Fibroblast of villous mesenchyme (primary cell): ENCODE measurements at regions not wholly inside any gene's neighbourhood (a gene's known extent, or its start where the extent isn't known, plus 50 kb on each side); places are given as distances from the start of the nearest gene placed in this dataset.

ENCODE experiments used
- DNase-seq: peaks from one replicate; pipeline ENCODE4 v3.0.0-alpha.2; 2010; ENCODE audit warnings: low read depth
- H3K4me3 ChIP-seq: 2 replicates; pipeline ENCODE4 v1.5.1; 2011; ENCODE audit warnings: low read depth, mild to moderate bottlenecking, low read length
- TF ChIP-seq, protein P1 (sequence below): IDR thresholded peaks from 2 replicates; pipeline ENCODE4 v1.5.1; 2012; ENCODE audit warnings: low read depth, mild to moderate bottlenecking, low read length; ENCODE audit not compliant: insufficient read depth

DNA sequence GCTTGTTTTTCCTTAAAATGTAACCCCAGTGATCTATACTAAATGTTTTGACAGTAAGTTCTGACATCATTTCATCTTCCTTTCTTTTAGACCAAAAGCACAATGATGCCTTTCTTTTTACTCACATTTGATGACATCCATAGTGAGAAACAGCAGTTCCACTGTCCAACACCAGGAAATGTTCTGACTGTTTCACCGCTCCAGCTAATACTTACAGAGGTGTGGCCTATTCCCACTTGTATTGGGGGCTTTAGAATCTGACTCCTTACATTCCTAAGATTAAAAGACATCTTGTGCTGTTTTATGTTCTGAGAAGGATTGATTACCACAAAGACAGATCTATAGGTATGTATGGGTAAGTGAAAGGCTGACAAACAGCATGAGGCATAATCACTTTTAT lies 1018.2 kb upstream of the PRMT6 start:
- DNase-seq, result no peak
- no peak overlapping the region for H3K4me3 ChIP-seq
- TF ChIP-seq, protein P1, sequence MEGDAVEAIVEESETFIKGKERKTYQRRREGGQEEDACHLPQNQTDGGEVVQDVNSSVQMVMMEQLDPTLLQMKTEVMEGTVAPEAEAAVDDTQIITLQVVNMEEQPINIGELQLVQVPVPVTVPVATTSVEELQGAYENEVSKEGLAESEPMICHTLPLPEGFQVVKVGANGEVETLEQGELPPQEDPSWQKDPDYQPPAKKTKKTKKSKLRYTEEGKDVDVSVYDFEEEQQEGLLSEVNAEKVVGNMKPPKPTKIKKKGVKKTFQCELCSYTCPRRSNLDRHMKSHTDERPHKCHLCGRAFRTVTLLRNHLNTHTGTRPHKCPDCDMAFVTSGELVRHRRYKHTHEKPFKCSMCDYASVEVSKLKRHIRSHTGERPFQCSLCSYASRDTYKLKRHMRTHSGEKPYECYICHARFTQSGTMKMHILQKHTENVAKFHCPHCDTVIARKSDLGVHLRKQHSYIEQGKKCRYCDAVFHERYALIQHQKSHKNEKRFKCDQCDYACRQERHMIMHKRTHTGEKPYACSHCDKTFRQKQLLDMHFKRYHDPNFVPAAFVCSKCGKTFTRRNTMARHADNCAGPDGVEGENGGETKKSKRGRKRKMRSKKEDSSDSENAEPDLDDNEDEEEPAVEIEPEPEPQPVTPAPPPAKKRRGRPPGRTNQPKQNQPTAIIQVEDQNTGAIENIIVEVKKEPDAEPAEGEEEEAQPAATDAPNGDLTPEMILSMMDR, result no peak

DNA sequence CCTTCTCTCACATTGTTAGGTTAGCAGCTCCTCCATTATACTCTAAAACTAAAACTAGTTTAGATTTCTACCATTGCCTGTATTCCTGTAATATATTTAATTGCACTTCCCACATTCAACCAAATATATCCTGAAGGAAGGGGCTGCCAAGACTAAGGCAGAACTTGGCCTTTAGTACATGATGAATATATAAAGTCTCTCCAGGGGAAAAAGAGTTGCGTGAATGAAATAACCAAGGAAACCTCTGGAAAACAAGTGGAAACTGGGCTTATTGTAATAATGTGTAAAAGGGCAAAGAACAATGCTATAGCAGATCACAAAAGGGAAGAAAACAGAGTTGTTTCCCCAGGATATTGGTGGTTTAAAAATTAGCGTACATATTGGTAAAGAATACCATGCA lies 1012.5 kb upstream of the PRMT6 start:
- TF ChIP-seq, protein P1, result no peak
- DNase-seq, result no peak
- H3K4me3 ChIP-seq, result no peak overlapping the region

DNA sequence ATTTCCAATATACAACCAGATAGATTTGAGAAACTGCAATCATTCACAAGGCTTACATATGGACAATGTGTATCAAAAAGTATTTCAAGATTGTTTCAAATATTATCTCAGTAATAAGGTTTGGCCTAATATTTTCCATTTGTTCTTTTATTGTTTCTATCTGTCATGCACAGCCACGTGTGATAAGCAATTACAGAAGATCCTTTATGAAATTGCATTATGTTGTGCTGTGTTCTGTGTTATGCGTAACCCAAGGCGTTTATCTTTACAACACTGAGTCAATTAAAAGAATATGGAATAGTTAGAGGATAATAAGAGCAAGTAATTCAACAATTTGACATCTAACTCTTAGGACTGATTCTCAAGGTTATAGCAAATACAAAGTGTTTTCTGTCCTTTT lies 1009.3 kb upstream of the PRMT6 start:
- DNase-seq, result no peak
- no peak overlapping the region for H3K4me3 ChIP-seq
- TF ChIP-seq, protein P1, result no peak

DNA sequence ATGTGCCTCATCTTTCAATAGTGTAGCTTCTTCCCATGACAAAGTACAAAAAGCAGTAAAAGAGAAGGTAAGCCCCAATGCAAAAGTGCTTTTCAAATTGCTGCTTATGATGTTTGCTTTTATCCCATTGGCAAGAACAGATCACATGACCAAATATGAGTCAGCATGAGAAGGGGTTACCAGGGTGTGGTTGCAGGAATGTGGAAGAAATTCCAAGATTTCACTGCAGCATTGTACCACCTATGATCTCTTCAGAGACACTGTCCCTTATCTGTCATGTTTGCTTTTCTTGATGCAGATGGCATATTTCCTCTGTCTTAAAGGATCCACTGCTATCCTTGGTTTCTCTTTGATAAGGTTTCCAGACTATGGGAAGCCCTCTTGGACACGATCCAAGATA lies 1006.9 kb upstream of the PRMT6 start:
- TF ChIP-seq, protein P1, result no peak
- no peak overlapping the region for H3K4me3 ChIP-seq
- no peak for DNase-seq

DNA sequence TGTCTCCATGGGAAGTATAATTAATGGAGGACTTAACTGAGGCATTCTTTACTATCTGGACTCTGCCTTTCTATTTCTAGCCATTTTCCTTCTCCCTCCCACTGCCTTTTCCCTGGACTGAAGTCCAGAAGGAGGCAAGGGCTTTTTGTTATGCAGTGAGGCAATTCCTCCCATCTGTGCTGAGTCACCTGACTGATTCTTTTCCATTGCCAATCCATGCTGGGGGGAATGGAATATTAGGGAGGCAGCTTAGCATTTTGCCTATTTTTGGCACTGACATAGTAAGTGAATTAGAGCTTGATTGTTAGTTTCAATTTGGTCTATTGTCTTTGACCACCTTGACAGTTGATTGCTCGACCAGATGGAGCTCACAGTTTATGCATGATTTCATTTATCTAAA lies 1000.6 kb upstream of the PRMT6 start:
- no peak overlapping the region for H3K4me3 ChIP-seq
- TF ChIP-seq, protein P1, result no peak
- no peak for DNase-seq

- DNase-seq, result no peak
- no peak overlapping the region for H3K4me3 ChIP-seq
- TF ChIP-seq, protein P1, result no peak
Observed at GRCh38 chr1:106061586-106062495, 994.6 kb upstream of the PRMT6 start.

DNA sequence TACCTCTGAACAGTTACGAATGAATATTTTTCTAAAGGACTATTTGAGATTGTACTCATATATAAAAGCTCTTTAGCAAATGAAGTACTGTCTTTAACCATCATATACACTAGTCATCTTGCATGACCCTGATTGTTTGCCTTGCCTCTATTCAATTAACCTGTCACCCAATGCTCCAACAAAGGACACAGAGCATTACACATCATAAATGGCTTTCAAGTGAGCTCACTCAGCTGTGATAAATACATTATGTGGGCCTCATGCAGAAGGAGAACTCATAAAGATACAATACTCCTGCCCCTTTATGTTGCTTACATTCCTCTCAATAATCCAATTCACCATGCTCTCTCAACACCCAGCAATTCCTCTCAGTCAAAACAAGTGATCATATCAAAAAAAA lies 993.0 kb upstream of the PRMT6 start:
- TF ChIP-seq, protein P1, result no peak
- no peak for DNase-seq

More for the DNA sequence above, 993.0 kb upstream of the PRMT6 start:
- H3K4me3 ChIP-seq, result no peak overlapping the region
